HepG2 (cell line): ENCODE measurements at regions not wholly inside any gene's neighbourhood (a gene's known extent, or its start where the extent isn't known, plus 50 kb on each side); places are given as distances from the start of the nearest gene placed in this dataset.

ENCODE experiments used
- CREB1 ChIP-seq, 2 experiments: fragments of 450-650 bp in 1 of 2; IDR thresholded peaks; 2 replicates each; pipeline ENCODE4 v1.6.1; 2016 to 2017; ENCODE audit warnings: control low read depth in 1 of 2, mild to moderate bottlenecking in 1 of 2, missing compliant biosample characterization in 1 of 2, missing genetic modification characterization in 1 of 2
- EP300 ChIP-seq, 3 experiments: sonication (generic) in 1 of 3; formaldehyde crosslinking in 1 of 3; IDR thresholded peaks; 2 replicates each; pipeline versions ENCODE4 v1.5.1 to v1.6.1; 2011 to 2020; ENCODE audit warnings: low read depth in 2 of 3, low read length in 2 of 3, borderline replicate concordance in 1 of 3, improper control_type of control experiment in 1 of 3, mild to moderate bottlenecking in 1 of 3, missing genetic modification reagents in 1 of 3, moderate library complexity in 1 of 3
- KDM1A ChIP-seq: IDR thresholded peaks from 2 replicates; pipeline ENCODE4 v1.6.1; 2016; ENCODE audit warnings: missing compliant biosample characterization
- NFYB ChIP-seq: sonication (generic); formaldehyde crosslinking; IDR thresholded peaks from 2 replicates; pipeline ENCODE4 v1.4.0; 2020; ENCODE audit warnings: missing genetic modification reagents

GRCh38 chr6:188821-189655 is 103.2 kb upstream of the DUSP22 start:
- TF ChIP-seq NFYB (no peak), CREB1 (IDR thresholded peaks at IDR 0.05) (no peak), CREB1 (CRISPR knock-in tag; IDR thresholded peaks at IDR 0.05) (0 out of 2 replicates have a peak, but pooled peaks have one; percentile 28), EP300 (IDR thresholded peaks at IDR 0.05; ENCODE audit: low read depth in 2 of 2, low read length in 2 of 2) (no peak), EP300 (CRISPR knock-in tag; IDR thresholded peaks at IDR 0.05; ENCODE audit: borderline replicate concordance) (no peak), KDM1A (CRISPR knock-in tag) (no peak)
